ENCODE measurements at regions not wholly inside any gene's neighbourhood (a gene's known extent, or its start where the extent isn't known, plus 50 kb on each side); places are given as distances from the start of the nearest gene placed in this dataset.

DNA sequence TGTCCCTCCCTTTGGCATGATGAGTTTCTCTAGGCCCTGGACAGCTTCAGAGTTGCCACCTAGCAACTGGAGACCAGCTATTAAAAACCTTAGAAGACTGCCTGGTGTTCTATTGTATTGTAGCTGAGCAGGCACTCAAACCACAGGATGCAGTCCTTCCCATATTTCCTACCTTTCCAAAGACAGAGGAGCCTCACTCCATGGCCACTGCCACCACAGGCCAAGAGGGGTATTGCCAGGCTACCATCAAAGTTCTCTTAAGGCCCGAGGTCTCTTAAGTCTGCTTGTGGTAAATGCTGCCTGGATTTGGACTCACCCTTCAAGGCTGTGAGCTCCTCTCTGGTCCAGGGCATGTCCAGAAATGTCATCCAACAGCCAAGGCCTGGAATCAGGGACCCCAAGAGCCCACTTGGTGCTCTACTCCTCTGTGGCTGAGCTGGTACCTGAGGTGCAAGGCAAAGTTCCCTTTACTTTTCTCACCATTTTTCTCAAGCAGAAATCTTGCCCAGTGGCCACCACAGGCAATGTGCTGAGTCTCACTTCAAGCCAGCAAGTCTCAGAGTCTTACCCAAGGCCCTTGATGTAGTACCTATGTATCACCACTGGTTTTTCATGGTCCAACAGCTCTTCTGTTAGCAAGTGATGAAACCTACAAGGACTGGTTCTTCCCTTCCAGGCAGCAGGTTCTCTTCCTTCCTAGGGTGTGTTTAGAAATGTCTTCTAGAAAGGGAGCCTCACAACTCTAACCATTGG is 269.4 kb downstream of the AMY1C start:
- no TSS peak for BruUV-seq (replicated peaks)
- H3K9me3 ChIP-seq (ENCODE audit: control insufficient read depth, insufficient read depth, low read depth, low read length): no peaks in the 10 kb centered on the region
- no peaks in the 10 kb centered on the region for H3K27me3 ChIP-seq (ENCODE audit: control insufficient read depth, insufficient read depth, low read length)
- H3K36me3 ChIP-seq (ENCODE audit: control insufficient read depth, insufficient read depth, low read length): no peaks in the 10 kb centered on the region
- ChIA-PET POLR2A (no interaction called here), CTCF (no interaction called here)
- no peak overlapping the region for H3K27ac ChIP-seq (ENCODE audit: low read length)
- ATAC-seq (no peak), DNase-seq (ENCODE audit: low read depth, low spot score) (no peak)
- intact Hi-C loops (cut with micrococcal nuclease; ENCODE audit: unreplicated experiment) (no loop called here), in situ Hi-C loops (cut with HindIII; ENCODE audit: low pct_unique_long_range_greater_than_20kb, low sequenced_read_pairs) (no loop called here)
- H3K4me1 ChIP-seq (ENCODE audit: control insufficient read depth, insufficient read depth, low read length): no peaks in the 10 kb centered on the region
- H3K4me3 ChIP-seq (ENCODE audit: low read depth in 2 of 2, low read length in 2 of 2): no peak overlapping the region
- TF ChIP-seq TCF7L2 (IDR thresholded peaks at IDR 0.05; ENCODE audit: low read depth, low read length) (no peak), POLR2AphosphoS5 (IDR thresholded peaks at IDR 0.05; ENCODE audit: low read depth, low read length) (no peak), SIN3A (IDR thresholded peaks at IDR 0.05; ENCODE audit: borderline replicate concordance, insufficient read depth, low read depth, low read length) (no peak)
- TF ChIP-seq, protein P1, sequence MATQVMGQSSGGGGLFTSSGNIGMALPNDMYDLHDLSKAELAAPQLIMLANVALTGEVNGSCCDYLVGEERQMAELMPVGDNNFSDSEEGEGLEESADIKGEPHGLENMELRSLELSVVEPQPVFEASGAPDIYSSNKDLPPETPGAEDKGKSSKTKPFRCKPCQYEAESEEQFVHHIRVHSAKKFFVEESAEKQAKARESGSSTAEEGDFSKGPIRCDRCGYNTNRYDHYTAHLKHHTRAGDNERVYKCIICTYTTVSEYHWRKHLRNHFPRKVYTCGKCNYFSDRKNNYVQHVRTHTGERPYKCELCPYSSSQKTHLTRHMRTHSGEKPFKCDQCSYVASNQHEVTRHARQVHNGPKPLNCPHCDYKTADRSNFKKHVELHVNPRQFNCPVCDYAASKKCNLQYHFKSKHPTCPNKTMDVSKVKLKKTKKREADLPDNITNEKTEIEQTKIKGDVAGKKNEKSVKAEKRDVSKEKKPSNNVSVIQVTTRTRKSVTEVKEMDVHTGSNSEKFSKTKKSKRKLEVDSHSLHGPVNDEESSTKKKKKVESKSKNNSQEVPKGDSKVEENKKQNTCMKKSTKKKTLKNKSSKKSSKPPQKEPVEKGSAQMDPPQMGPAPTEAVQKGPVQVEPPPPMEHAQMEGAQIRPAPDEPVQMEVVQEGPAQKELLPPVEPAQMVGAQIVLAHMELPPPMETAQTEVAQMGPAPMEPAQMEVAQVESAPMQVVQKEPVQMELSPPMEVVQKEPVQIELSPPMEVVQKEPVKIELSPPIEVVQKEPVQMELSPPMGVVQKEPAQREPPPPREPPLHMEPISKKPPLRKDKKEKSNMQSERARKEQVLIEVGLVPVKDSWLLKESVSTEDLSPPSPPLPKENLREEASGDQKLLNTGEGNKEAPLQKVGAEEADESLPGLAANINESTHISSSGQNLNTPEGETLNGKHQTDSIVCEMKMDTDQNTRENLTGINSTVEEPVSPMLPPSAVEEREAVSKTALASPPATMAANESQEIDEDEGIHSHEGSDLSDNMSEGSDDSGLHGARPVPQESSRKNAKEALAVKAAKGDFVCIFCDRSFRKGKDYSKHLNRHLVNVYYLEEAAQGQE (IDR thresholded peaks at IDR 0.05; ENCODE audit: insufficient read depth in 1 of 2, low read depth in 2 of 2, low read length in 1 of 2): no peak
- TF ChIP-seq, protein P2, sequence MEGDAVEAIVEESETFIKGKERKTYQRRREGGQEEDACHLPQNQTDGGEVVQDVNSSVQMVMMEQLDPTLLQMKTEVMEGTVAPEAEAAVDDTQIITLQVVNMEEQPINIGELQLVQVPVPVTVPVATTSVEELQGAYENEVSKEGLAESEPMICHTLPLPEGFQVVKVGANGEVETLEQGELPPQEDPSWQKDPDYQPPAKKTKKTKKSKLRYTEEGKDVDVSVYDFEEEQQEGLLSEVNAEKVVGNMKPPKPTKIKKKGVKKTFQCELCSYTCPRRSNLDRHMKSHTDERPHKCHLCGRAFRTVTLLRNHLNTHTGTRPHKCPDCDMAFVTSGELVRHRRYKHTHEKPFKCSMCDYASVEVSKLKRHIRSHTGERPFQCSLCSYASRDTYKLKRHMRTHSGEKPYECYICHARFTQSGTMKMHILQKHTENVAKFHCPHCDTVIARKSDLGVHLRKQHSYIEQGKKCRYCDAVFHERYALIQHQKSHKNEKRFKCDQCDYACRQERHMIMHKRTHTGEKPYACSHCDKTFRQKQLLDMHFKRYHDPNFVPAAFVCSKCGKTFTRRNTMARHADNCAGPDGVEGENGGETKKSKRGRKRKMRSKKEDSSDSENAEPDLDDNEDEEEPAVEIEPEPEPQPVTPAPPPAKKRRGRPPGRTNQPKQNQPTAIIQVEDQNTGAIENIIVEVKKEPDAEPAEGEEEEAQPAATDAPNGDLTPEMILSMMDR (IDR thresholded peaks at IDR 0.05): no peak

DNA sequence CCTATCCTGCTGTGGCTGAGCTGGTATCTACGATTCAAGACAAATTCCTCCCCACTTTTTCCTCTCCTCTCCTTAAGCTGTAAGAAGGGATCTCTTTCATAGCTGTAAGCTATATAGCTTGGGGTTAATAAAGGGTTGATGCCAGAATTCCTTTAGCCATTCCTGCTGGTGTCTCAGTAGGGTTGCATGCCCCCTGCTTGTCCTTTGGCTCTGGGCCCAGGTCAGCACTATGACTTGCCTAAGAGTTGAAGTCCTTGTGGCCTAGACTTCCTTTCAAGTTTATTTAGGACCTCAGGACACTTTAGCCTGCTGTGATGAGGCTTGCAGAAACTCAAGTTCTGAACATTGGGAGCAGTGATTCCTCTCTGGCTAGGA is 270.0 kb downstream of the AMY1C start:
- no TSS peak for BruUV-seq (replicated peaks)
- H3K36me3 ChIP-seq (ENCODE audit: control insufficient read depth, insufficient read depth, low read length): no peaks in the 10 kb centered on the region
- in situ Hi-C loops (cut with HindIII; ENCODE audit: low pct_unique_long_range_greater_than_20kb, low sequenced_read_pairs): no loop called here
- no peaks in the 10 kb centered on the region for H3K4me1 ChIP-seq (ENCODE audit: control insufficient read depth, insufficient read depth, low read length)
- no peak for ATAC-seq
- no peak for DNase-seq (ENCODE audit: low read depth, low spot score)
- intact Hi-C loops (cut with micrococcal nuclease; ENCODE audit: unreplicated experiment): loop anchor here (5.0 kb wide), 1 partner anchor 47 kb away; no protein-coding TSS in a partner anchor
- no peaks in the 10 kb centered on the region for H3K27me3 ChIP-seq (ENCODE audit: control insufficient read depth, insufficient read depth, low read length)
- no peak overlapping the region for H3K4me3 ChIP-seq (ENCODE audit: low read depth in 2 of 2, low read length in 2 of 2)
- no peak overlapping the region for H3K27ac ChIP-seq (ENCODE audit: low read length)
- TF ChIP-seq POLR2AphosphoS5 (IDR thresholded peaks at IDR 0.05; ENCODE audit: low read depth, low read length) (no peak), SIN3A (IDR thresholded peaks at IDR 0.05; ENCODE audit: borderline replicate concordance, insufficient read depth, low read depth, low read length) (no peak), TCF7L2 (IDR thresholded peaks at IDR 0.05; ENCODE audit: low read depth, low read length) (no peak)
- TF ChIP-seq, protein P2 (IDR thresholded peaks at IDR 0.05): no peak
- TF ChIP-seq, protein P1 (IDR thresholded peaks at IDR 0.05; ENCODE audit: insufficient read depth in 1 of 2, low read depth in 2 of 2, low read length in 1 of 2): no peak
- H3K9me3 ChIP-seq (ENCODE audit: control insufficient read depth, insufficient read depth, low read depth, low read length): no peaks in the 10 kb centered on the region
- ChIA-PET CTCF (no interaction called here), POLR2A (no interaction called here)

Measured in Panc1 (cell line).